Fibroblast of mammary gland (primary cell): ENCODE measurements at regions not wholly inside any gene's neighbourhood (a gene's known extent, or its start where the extent isn't known, plus 50 kb on each side); places are given as distances from the start of the nearest gene placed in this dataset.
"Not testable (repeated sequence)": the region's sequence is repeated elsewhere in the genome, so short reads cannot be mapped to it uniquely, and the experiment has no call there.

Experiments
- DNase-seq: peaks from one replicate; pipeline ENCODE4 v3.0.0-alpha.2; 2010; ENCODE audit warnings: low read depth
- H3K4me3 ChIP-seq: 2 replicates; pipeline ENCODE4 v1.5.1; 2011; ENCODE audit warnings: low read depth, mild to moderate bottlenecking, low read length, moderate library complexity; ENCODE audit not compliant: control insufficient read depth
- CTCF ChIP-seq: conservative IDR thresholded peaks from 2 replicates; pipeline ENCODE4 v1.5.1; 2011; ENCODE audit warnings: low read depth, low read length, inconsistent platforms; ENCODE audit not compliant: control insufficient read depth, insufficient read depth

- no peak for DNase-seq
- H3K4me3 ChIP-seq, result no peak overlapping the region
- TF ChIP-seq CTCF, result no peak
Observed at GRCh38 chr14:105589161-105589925, 63.0 kb downstream of the TMEM121 start.

DNA sequence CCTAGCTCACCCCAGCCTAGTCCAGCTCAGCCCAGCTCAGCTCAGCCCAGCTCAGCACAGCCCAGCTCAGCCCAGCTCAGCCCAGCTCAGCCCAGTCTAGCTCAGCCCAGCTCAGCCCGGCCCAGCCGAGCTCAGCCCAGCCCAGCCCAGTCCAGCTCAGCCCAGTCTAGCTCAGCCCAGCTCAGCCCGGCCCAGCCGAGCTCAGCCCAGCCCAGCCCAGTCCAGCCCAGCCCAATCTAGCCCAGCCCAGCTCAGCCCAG lies 63.5 kb downstream of the TMEM121 start:
- not testable (repeated sequence) for H3K4me3 ChIP-seq

DNA sequence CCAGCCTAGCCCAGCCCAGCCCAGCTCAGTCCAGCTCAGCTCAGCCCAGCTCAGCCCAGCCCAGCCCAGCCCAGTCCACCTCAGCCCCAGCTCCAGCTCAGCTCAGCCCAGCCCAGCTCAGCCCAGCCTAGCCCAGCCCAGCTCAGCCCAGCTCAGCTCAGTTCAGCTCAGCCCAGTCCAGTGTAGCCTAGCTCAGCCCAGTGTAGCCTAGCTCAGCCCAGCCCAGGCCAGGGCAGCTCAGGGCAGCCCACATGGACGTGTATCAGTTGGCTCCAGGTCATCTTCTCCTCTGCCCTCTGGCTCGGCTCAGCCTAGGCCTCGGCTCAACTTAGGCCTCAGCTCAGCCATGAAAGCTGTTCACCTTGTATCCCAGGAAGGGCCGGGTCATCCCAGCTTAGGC lies 64.7 kb downstream of the TMEM121 start:
- no peak overlapping the region for H3K4me3 ChIP-seq
- no peak for DNase-seq
- no peak for TF ChIP-seq CTCF

More for the DNA sequence above, 63.5 kb downstream of the TMEM121 start:
- DNase-seq, result not testable (repeated sequence)

GRCh38 chr14:105591792-105592341 lies 65.5 kb downstream of the TMEM121 start:
- H3K4me3 ChIP-seq, DNase-seq: not testable (repeated sequence)

DNA sequence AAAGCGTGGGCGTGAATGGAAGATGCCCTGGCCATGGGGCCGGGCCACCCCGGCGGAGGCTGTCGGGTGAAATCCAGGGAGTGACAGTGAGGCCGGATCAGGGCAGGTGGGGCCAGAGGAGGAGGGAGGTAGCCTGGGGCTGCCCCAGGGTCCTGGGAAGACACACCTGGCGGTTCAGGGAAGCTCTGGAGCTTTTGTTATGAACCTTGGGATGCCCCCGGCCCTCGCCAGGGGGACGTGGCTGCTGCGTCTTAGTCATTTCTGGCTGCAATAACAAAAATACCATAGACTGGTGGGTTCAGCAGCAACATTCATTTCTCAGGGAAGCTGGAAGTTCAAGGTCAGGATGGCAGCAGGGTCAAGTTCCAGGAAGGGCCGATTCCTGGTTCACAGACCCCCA lies 66.3 kb downstream of the TMEM121 start:
- H3K4me3 ChIP-seq, DNase-seq: not testable (repeated sequence)

DNA sequence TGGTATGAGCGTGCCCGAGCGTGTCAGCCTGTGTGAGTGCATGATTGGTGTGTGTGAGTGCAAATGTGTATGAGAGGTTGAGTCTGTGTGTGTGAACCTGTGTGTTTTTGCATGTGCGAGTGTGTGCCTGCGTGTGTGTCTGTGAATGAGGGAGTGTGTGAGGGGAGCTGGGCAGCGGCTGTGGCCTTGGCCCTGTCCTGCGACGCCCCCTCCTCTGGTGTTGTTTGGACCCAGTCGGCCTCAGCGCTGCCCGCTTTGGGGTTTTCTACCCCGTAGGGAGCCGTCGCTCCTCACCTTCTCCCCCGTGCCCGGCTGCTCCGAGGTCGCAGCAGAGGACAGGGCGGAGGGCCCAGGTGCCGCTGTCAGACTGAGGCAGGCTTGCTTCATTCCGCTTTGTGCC lies 69.0 kb downstream of the TMEM121 start:
- H3K4me3 ChIP-seq, DNase-seq: not testable (repeated sequence)

- DNase-seq, H3K4me3 ChIP-seq: not testable (repeated sequence)
Observed at GRCh38 chr14:105596374-105596773, 70.0 kb downstream of the TMEM121 start.

DNA sequence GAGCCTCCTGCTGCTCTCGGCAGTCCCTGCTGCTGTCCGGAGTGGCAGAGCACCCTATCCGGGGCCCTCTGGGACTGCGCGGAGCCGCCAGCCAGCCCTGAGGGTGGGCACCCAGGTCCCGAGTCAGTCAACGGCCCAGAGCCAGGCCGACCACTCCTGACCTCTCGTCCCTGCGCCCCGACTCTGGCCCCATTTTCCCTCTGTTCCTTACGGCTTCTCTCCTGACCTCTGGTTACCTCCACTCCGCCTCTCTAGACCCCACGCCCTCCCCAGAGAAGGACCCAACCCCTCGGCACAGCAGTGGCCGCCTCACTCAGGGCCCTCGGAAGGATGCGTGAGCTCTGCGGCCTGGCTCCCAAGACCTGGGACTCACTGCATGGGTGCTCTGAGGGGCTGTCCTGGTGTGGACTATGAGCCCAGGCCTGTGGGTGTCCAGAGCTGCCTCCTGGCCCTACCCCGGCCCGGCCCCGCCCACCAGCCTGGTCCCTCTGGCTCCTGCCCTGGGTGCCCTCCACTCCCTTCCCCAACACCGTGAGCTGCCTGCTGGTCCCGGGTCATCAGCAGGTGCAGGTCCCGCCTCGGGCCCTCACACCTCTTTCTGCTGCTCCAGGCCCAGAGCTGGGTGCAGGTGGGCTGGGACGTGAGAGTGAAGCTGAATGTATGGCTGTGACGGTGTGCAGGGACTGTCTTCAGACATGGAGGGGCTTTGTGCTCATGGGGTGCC lies 71.8 kb downstream of the TMEM121 start:
- not testable (repeated sequence) for DNase-seq, H3K4me3 ChIP-seq

DNA sequence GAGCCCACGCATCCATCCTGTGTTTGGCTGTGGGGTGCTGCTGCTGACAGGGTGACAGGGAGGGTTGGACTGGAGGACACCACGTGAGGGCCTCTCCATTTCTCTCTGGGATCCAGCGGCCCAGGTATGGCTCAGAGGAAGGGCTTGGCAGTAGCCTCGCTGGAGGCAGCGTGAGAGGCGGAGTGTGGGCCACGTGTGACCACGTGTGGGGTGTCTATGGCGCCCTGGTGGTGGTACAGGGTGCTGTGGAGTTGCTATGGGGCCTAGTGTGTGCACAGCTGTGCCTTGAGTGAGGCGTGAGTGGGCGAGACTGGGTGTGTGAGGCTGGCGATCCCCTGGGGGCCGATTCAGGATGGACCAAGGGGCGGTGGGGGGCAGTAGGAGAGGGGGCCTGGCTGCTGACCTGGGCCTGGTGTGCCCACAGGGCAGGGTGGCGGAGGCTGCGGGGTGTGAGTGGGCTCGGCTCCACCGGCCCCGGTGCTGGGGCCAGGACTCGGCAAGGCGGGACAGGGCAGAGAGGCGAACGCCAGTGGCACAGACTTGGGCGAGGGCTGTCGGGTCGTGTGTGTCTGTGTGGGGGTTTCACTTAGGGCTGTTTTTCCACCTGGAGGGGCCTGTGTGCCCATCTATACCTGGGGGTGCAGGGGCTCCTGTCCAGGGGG lies 72.7 kb downstream of the TMEM121 start:
- not testable (repeated sequence) for DNase-seq, H3K4me3 ChIP-seq

GRCh38 chr14:105600195-105600938 lies 74.0 kb downstream of the TMEM121 start:
- not testable (repeated sequence) for DNase-seq, H3K4me3 ChIP-seq

DNA sequence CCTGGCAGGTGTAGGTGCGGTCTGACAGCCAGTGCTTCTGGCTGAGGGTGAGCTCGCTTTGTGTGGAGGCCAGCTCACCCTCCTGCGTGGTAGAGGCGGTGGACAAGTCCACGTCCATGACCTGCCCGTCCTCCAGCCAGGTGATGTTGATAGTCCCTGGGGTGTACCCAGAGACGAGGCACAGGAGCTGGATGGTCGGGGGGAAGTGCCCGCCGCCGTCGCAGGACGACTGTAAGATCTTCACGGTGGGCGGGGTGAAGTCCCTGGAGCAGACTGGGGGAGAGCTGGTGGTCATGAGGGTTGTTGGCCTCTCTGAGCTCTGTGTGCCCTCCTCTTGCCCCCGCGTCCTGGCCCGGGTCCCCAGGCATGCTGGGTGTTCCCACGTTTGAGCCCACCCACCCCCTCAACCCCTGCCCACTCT lies 74.6 kb downstream of the TMEM121 start:
- TF ChIP-seq CTCF, result no peak
- no peak overlapping the region for H3K4me3 ChIP-seq
- DNase-seq, result no peak
